HepG2 (cell line): ENCODE measurements at regions not wholly inside any gene's neighbourhood (a gene's known extent, or its start where the extent isn't known, plus 50 kb on each side); places are given as distances from the start of the nearest gene placed in this dataset.

Source experiments
- ATAC-seq: fragments of 200-7000 bp; cut with Tn5 transposase; 3 replicates; pipeline ENCODE4 v1.9.1; 2020; ENCODE audit warnings: mild to moderate bottlenecking, moderate library complexity
- BruUV-seq: library from RNA; stranded (reverse); fragments of 400-500 nt; replicated peaks from 2 replicates; lab custom pipeline; 2021; lab: Mats Ljungman, UMichigan
- CTCF ChIA-PET: fragments of 300-600 bp; formaldehyde crosslinking; extraction: SDS; loops from one replicate; lab custom pipeline; 2021; ENCODE audit warnings: low total read pairs, inconsistent platforms, low intra/inter-chr PET ratio; lab: Yijun Ruan, JAX
- POLR2A ChIA-PET: fragments of 350-600 bp; sonication (Branson Sonifier 250); formaldehyde crosslinking; loops from one replicate; lab custom pipeline; 2020; ENCODE audit warnings: antibody characterized with exemption, inconsistent platforms; lab: Yijun Ruan, JAX
- DNase-seq: peaks from one replicate; pipeline ENCODE4 v3.0.0-alpha.2; 2015; ENCODE audit warnings: low spot score
- FAIRE-seq: peaks from 3 replicates; lab custom pipeline; 2011; peaks lifted over from hg19 to GRCh38; lab: Jason Lieb, UNC
- H2AFZ ChIP-seq: one replicate; pipeline ENCODE4 v1.6.1; 2011; ENCODE audit warnings: low read length, inconsistent platforms
- H3K27ac ChIP-seq: fragments of 300-600 bp; 3 replicates; pipeline ENCODE4 v1.8.0; 2011; ENCODE audit warnings: mixed run types, mild to moderate bottlenecking, mixed read lengths, low read length, inconsistent platforms; ENCODE audit not compliant: insufficient read depth; ENCODE audit errors: extremely low read length
- H3K27me3 ChIP-seq, 2 experiments: fragments of 200-600 bp in 1 of 2; 2 replicates in 1 of 2; 3 replicates in 1 of 2; pipeline versions ENCODE4 v1.6.0 to v1.8.0; 2011; ENCODE audit warnings: low read length in 2 of 2, mild to moderate bottlenecking in 2 of 2, moderate library complexity in 2 of 2, inconsistent platforms in 1 of 2; ENCODE audit not compliant: insufficient read depth in 2 of 2, control insufficient read depth in 1 of 2
- H3K36me3 ChIP-seq, 2 experiments: fragments of 200-600 bp in 1 of 2; replicated peaks in 1 of 2; 2 replicates in 1 of 2; 3 replicates in 1 of 2; pipeline versions ENCODE4 v1.5.1 to v1.8.0; 2011; ENCODE audit warnings: low read length in 2 of 2, inconsistent platforms in 1 of 2; ENCODE audit not compliant: insufficient read depth in 2 of 2, control insufficient read depth in 1 of 2
- H3K4me1 ChIP-seq: 2 replicates; pipeline ENCODE4 v1.5.1; 2012; ENCODE audit warnings: low read length, inconsistent platforms; ENCODE audit not compliant: insufficient read depth
- H3K4me2 ChIP-seq: 2 replicates; pipeline ENCODE4 v1.6.0; 2011; ENCODE audit warnings: low read depth, low read length, inconsistent platforms
- H3K4me3 ChIP-seq, 3 experiments: fragments of 200-600 bp in 1 of 3; sonication (generic), shearing (Covaris generic) in 1 of 3; replicated peaks in 1 of 3; 2 replicates each; pipeline ENCODE4 v1.5.1; 2011 to 2016; ENCODE audit warnings: low read length in 3 of 3, inconsistent platforms in 2 of 3, low read depth in 2 of 3, mild to moderate bottlenecking in 2 of 3, control low read depth in 1 of 3, mixed read lengths in 1 of 3; ENCODE audit not compliant: insufficient read depth in 1 of 3
- H3K79me2 ChIP-seq: one replicate; pipeline ENCODE4 v1.6.1; 2011; ENCODE audit warnings: low read length, inconsistent platforms; ENCODE audit not compliant: insufficient read depth
- H3K9ac ChIP-seq: 2 replicates; pipeline ENCODE4 v1.6.0; 2011; ENCODE audit warnings: mild to moderate bottlenecking, low read depth, low read length, inconsistent platforms; ENCODE audit not compliant: insufficient read depth
- H3K9me3 ChIP-seq: 2 replicates; pipeline ENCODE4 v1.5.1; 2012; ENCODE audit warnings: mild to moderate bottlenecking, low read length
- H4K20me1 ChIP-seq: 2 replicates; pipeline ENCODE4 v1.6.0; 2011; ENCODE audit warnings: inconsistent platforms, mild to moderate bottlenecking, low read length, moderate library complexity; ENCODE audit not compliant: insufficient read depth
- ARNT ChIP-seq: fragments of 450-650 bp; IDR thresholded peaks from 2 replicates; pipeline ENCODE4 v1.6.1; 2017
- HDAC2 ChIP-seq: sonication (generic); formaldehyde crosslinking; IDR thresholded peaks from 2 replicates; pipeline ENCODE4 v1.4.0; 2020; ENCODE audit warnings: missing genetic modification reagents
- KDM1A ChIP-seq: IDR thresholded peaks from 2 replicates; pipeline ENCODE4 v1.6.1; 2016; ENCODE audit warnings: missing compliant biosample characterization
- SALL1 ChIP-seq: sonication (generic); formaldehyde crosslinking; IDR thresholded peaks from 2 replicates; pipeline ENCODE4 v1.8.0; 2022; ENCODE audit warnings: mild to moderate bottlenecking, missing genetic modification reagents
- SIN3B ChIP-seq: fragments of 150-350 bp; IDR thresholded peaks from 2 replicates; pipeline ENCODE4 v1.6.1; 2014; ENCODE audit warnings: low read length
- SRY ChIP-seq: sonication (generic); formaldehyde crosslinking; IDR thresholded peaks from 2 replicates; pipeline ENCODE4 v1.8.0; 2022; ENCODE audit warnings: mild to moderate bottlenecking, missing genetic modification reagents
- SSRP1 ChIP-seq: IDR thresholded peaks from 2 replicates; pipeline ENCODE4 v1.6.1; 2016; ENCODE audit warnings: control low read depth
- ZNF382 ChIP-seq: sonication (generic); formaldehyde crosslinking; IDR thresholded peaks from 2 replicates; pipeline ENCODE4 v1.5.0; 2020; ENCODE audit warnings: missing genetic modification reagents, mild to moderate bottlenecking, borderline replicate concordance
- ZNF703 ChIP-seq: sonication (generic); formaldehyde crosslinking; IDR thresholded peaks from 2 replicates; pipeline ENCODE4 v1.5.1; 2020; ENCODE audit warnings: missing genetic modification reagents, mild to moderate bottlenecking, moderate library complexity, borderline replicate concordance
- ZNF788 ChIP-seq: sonication (generic); formaldehyde crosslinking; IDR thresholded peaks from 2 replicates; pipeline ENCODE4 v1.5.0; 2020; ENCODE audit warnings: mild to moderate bottlenecking, missing genetic modification reagents, borderline replicate concordance
- WGBS: methylation state at CpG from one replicate; pipeline ENCODE4 v1.1.6; 2017; ENCODE audit warnings: low lambda C conversion rate; 5-methylcytosine and 5-hydroxymethylcytosine counted together
- in situ Hi-C: cut with HindIII; loops from 2 replicates; pipeline ENCODE4 v1.10.0; 2017; ENCODE audit warnings: low pct_unique_long_range_greater_than_20kb; ENCODE audit not compliant: extremely low pct_ligation_motif_present
- intact Hi-C: fragments of 100-400 bp; cut with micrococcal nuclease; formaldehyde crosslinking; loops from one replicate; pipeline ENCODE4 v1.10.0; 2022; ENCODE audit not compliant: unreplicated experiment
- TF ChIP-seq, protein P1 (sequence below): sonication (generic); formaldehyde crosslinking; conservative IDR thresholded peaks from 2 replicates; pipeline ENCODE4 v1.4.0; 2020; ENCODE audit warnings: missing genetic modification reagents
- TF ChIP-seq, protein P2 (sequence below): sonication (generic); formaldehyde crosslinking; IDR thresholded peaks from 2 replicates; pipeline ENCODE4 v1.5.0; 2020; ENCODE audit warnings: missing genetic modification reagents
- TF ChIP-seq, protein P3 (sequence below): sonication (generic); formaldehyde crosslinking; IDR thresholded peaks from 2 replicates; pipeline ENCODE4 v1.8.0; 2022; ENCODE audit warnings: missing genetic modification reagents, mild to moderate bottlenecking, borderline replicate concordance
- TF ChIP-seq, protein P4 (sequence below): IDR thresholded peaks from 2 replicates; pipeline ENCODE4 v1.6.1; 2016; ENCODE audit warnings: mild to moderate bottlenecking
- TF ChIP-seq, protein P5 (sequence below): sonication (generic); formaldehyde crosslinking; IDR thresholded peaks from 2 replicates; pipeline ENCODE4 v1.5.1; 2020; ENCODE audit warnings: mild to moderate bottlenecking, missing genetic modification reagents, borderline replicate concordance

DNA sequence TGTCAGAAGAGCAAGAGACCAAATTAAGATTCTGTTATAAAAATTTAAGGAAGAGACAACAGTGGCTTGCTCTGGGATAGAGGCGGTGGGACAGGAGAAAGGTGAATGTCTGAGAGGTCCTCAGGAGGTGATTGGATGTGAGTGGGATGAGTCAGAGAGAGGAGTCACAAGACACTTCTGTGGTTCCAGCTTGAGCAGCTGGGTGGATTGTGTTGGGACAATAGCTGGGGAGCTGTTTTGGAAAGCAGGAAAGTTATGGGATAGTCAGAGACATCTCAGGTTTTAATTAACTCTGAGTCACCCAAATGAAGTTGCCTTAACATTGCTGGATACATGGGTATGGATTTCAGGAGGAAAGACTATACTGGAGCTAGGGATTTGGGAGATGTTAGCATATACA lies 218.0 kb upstream of the TRIB2 start:
- Histone ChIP-seq H3K27ac (no peak overlapping the region), H3K9me3 (no peaks in the 10 kb centered on the region), H2AFZ (no peak overlapping the region), H3K4me2 (no peak overlapping the region), H3K4me1 (no peaks in the 10 kb centered on the region), H3K9ac (no peak overlapping the region), H3K4me3 (no peak overlapping the region), H3K36me3 (no peaks in the 10 kb centered on the region), H4K20me1 (no peaks in the 10 kb centered on the region), H3K27me3 (no peaks in the 10 kb centered on the region), H3K79me2 (no peaks in the 10 kb centered on the region)
- POLR2A ChIA-PET, result no interaction called here
- no peak for FAIRE-seq
- in situ Hi-C loops (no loop called here), intact Hi-C loops (no loop called here)
- no peak for DNase-seq
- 44% methylated on average over 1 of the region's 1 CpG for WGBS
- ATAC-seq, result no peak
- no TSS peak for BruUV-seq
- CTCF ChIA-PET, result no interaction called here
- TF ChIP-seq KDM1A (CRISPR knock-in tag), result no peak
- TF ChIP-seq ZNF382 (CRISPR knock-in tag), result no peak
- TF ChIP-seq SIN3B, result no peak
- no peak for TF ChIP-seq SSRP1
- no peak for TF ChIP-seq SRY (CRISPR knock-in tag)
- TF ChIP-seq, protein P1, sequence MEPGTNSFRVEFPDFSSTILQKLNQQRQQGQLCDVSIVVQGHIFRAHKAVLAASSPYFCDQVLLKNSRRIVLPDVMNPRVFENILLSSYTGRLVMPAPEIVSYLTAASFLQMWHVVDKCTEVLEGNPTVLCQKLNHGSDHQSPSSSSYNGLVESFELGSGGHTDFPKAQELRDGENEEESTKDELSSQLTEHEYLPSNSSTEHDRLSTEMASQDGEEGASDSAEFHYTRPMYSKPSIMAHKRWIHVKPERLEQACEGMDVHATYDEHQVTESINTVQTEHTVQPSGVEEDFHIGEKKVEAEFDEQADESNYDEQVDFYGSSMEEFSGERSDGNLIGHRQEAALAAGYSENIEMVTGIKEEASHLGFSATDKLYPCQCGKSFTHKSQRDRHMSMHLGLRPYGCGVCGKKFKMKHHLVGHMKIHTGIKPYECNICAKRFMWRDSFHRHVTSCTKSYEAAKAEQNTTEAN, result no peak
- no peak for TF ChIP-seq HDAC2
- TF ChIP-seq, protein P2, sequence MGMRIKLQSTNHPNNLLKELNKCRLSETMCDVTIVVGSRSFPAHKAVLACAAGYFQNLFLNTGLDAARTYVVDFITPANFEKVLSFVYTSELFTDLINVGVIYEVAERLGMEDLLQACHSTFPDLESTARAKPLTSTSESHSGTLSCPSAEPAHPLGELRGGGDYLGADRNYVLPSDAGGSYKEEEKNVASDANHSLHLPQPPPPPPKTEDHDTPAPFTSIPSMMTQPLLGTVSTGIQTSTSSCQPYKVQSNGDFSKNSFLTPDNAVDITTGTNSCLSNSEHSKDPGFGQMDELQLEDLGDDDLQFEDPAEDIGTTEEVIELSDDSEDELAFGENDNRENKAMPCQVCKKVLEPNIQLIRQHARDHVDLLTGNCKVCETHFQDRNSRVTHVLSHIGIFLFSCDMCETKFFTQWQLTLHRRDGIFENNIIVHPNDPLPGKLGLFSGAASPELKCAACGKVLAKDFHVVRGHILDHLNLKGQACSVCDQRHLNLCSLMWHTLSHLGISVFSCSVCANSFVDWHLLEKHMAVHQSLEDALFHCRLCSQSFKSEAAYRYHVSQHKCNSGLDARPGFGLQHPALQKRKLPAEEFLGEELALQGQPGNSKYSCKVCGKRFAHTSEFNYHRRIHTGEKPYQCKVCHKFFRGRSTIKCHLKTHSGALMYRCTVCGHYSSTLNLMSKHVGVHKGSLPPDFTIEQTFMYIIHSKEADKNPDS (CRISPR knock-in tag), result no peak
- TF ChIP-seq, protein P3, sequence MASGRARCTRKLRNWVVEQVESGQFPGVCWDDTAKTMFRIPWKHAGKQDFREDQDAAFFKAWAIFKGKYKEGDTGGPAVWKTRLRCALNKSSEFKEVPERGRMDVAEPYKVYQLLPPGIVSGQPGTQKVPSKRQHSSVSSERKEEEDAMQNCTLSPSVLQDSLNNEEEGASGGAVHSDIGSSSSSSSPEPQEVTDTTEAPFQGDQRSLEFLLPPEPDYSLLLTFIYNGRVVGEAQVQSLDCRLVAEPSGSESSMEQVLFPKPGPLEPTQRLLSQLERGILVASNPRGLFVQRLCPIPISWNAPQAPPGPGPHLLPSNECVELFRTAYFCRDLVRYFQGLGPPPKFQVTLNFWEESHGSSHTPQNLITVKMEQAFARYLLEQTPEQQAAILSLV (CRISPR knock-in tag), result no peak
- TF ChIP-seq SALL1 (CRISPR knock-in tag), result no peak
- TF ChIP-seq, protein P4, sequence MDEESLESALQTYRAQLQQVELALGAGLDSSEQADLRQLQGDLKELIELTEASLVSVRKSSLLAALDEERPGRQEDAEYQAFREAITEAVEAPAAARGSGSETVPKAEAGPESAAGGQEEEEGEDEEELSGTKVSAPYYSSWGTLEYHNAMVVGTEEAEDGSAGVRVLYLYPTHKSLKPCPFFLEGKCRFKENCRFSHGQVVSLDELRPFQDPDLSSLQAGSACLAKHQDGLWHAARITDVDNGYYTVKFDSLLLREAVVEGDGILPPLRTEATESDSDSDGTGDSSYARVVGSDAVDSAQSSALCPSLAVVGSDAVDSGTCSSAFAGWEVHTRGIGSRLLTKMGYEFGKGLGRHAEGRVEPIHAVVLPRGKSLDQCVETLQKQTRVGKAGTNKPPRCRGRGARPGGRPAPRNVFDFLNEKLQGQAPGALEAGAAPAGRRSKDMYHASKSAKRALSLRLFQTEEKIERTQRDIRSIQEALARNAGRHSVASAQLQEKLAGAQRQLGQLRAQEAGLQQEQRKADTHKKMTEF (CRISPR knock-in tag), result no peak
- TF ChIP-seq ARNT, result no peak
- no peak for TF ChIP-seq ZNF788 (CRISPR knock-in tag)
- no peak for TF ChIP-seq ZNF703
- TF ChIP-seq, protein P5, sequence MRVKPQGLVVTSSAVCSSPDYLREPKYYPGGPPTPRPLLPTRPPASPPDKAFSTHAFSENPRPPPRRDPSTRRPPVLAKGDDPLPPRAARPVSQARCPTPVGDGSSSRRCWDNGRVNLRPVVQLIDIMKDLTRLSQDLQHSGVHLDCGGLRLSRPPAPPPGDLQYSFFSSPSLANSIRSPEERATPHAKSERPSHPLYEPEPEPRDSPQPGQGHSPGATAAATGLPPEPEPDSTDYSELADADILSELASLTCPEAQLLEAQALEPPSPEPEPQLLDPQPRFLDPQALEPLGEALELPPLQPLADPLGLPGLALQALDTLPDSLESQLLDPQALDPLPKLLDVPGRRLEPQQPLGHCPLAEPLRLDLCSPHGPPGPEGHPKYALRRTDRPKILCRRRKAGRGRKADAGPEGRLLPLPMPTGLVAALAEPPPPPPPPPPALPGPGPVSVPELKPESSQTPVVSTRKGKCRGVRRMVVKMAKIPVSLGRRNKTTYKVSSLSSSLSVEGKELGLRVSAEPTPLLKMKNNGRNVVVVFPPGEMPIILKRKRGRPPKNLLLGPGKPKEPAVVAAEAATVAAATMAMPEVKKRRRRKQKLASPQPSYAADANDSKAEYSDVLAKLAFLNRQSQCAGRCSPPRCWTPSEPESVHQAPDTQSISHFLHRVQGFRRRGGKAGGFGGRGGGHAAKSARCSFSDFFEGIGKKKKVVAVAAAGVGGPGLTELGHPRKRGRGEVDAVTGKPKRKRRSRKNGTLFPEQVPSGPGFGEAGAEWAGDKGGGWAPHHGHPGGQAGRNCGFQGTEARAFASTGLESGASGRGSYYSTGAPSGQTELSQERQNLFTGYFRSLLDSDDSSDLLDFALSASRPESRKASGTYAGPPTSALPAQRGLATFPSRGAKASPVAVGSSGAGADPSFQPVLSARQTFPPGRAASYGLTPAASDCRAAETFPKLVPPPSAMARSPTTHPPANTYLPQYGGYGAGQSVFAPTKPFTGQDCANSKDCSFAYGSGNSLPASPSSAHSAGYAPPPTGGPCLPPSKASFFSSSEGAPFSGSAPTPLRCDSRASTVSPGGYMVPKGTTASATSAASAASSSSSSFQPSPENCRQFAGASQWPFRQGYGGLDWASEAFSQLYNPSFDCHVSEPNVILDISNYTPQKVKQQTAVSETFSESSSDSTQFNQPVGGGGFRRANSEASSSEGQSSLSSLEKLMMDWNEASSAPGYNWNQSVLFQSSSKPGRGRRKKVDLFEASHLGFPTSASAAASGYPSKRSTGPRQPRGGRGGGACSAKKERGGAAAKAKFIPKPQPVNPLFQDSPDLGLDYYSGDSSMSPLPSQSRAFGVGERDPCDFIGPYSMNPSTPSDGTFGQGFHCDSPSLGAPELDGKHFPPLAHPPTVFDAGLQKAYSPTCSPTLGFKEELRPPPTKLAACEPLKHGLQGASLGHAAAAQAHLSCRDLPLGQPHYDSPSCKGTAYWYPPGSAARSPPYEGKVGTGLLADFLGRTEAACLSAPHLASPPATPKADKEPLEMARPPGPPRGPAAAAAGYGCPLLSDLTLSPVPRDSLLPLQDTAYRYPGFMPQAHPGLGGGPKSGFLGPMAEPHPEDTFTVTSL (CRISPR knock-in tag), result no peak
